HG03135 (cell line): ENCODE measurements at regions not wholly inside any gene's neighbourhood (a gene's known extent, or its start where the extent isn't known, plus 50 kb on each side); places are given as distances from the start of the nearest gene placed in this dataset.

Experiments used
- ATAC-seq: cut with Tn5 transposase; IDR thresholded peaks from one replicate; pipeline ENCODE4 v1.9.1; 2021; ENCODE audit warnings: mild to moderate bottlenecking, moderate library complexity; ENCODE audit not compliant: unreplicated experiment

- ATAC-seq: no peak
Observed at GRCh38 chr3:4021162-4021561, 221.9 kb downstream of the LRRN1 start.

- no peak for ATAC-seq
Observed at GRCh38 chr3:4029135-4029534, 229.9 kb downstream of the LRRN1 start.

- no peak for ATAC-seq
Observed at GRCh38 chr3:4030624-4031023, 231.4 kb downstream of the LRRN1 start.

DNA sequence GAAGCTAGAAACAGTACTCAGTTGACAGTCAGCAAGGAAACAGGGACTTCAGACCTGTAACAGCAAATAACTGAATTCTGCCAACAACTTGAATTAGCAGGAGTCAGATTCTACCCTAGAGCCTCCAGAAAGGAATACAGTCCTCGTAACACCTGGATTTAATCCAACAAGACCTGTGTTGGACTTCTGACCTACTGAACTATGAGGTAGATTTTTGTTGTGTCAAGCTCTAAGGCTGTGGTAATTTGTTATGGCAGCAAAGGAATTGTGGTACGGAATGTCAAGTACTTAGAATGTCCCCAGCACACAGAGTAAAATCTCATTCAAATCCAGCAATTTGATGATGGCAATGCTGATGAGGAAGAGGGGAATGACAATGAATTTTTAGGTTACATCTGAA is 234.1 kb downstream of the LRRN1 start:
- no peak for ATAC-seq

DNA sequence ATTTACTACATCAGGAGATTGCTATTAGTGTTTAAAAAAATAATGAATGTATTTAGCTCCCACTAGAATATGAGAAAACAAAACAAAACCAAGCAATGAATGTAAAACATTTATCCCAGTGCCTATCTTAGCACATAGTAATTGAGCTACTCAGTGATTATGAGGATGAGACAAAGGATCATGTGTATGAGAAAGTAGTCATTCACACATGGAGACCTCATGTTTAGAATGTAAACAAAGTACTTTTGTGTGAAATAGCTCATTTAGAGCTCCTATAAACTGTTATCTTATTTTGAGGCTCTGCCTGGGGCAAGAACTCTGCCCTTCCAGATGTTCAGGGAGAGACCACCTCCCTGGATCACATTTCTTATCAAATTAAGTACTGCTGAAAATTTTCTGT is 236.8 kb downstream of the LRRN1 start:
- no peak for ATAC-seq

GRCh38 chr3:4038351-4038750 is 239.1 kb downstream of the LRRN1 start:
- no peak for ATAC-seq

DNA sequence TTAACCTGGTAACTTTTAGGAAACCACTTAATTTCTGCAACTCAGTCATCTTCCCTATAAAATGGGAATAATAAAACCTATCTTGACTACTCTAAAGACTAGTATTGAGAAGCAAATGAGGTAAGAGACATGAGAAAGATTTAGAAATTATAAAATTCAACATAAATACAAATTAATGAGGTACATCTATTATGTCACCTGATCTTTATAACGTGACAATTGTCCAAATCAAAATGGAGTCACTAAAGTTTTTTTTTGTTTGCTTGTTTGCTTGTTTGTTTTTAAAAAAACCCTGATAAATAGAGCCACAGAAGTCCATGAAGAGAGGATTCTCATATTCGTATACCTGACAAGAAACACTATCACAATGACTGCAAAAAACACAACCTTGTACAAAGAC is 242.8 kb downstream of the LRRN1 start:
- no peak for ATAC-seq

DNA sequence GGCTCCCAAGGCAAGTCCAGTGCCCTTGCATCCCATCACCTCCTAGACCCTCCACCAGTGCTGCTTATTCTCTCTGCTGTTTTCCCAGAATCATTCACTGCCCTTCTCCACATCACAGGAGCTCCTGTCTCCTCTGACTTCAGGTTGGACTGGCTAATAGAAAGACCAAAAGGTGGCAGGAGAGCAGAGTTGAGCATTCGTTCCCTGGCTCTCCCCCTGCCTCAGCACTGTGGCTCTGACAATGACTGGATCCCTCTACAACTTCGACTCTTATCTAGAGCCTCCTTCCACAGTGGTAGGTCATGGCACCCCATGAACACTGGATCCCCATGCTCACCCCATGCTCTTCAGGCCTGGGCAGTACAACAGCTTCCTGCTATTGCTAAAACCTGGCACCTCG is 243.6 kb downstream of the LRRN1 start:
- no peak for ATAC-seq

DNA sequence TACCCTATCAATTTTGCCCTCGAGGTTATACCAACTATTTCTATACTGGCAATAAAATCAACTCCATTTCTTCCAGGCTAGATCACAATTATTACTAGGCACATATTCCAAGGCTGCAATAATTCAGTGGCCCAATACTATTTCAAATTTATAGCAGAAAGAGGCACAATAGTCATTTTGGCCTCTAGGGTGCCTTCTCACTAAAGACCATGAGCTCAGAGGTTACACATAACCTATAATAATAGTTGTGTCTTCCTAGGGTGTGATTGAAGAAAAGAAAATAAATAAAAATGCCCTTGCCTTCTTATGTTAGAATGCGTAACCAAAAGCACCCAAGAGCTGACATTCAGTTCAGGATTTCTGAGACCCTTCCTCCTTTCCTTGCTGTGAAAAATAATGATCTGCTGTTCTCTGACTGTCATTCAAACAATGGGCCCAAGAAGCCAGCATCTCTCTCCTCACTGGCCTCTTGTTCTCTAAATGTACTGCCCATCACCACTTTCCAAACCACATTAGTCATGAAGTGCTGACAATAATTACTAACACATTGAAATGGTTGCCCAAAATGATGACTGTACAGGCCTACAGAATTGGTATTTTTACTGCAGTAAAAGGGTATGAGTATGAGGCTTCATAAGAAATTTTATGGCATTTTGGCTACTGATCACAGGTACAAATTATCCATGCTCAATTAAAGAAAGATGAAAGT is 244.8 kb downstream of the LRRN1 start:
- ATAC-seq: no peak

DNA sequence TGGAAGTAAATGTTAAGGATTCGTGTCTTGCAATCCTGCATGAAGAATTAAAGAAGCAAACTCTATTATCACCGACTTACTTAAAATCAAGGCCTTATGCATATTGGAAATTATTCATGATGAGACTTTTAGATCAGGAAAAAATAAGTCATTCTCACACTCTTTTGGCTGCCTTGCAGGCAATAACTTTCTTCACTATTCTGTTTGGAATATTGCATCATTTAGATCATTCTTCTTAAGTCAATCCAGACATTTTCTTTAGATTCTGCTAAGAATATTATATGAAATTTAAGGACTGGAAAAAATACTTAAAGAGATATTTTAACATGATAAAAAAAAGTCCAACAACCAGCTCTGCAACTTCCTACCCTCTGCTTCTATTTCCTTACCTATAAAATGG is 245.4 kb downstream of the LRRN1 start:
- no peak for ATAC-seq

DNA sequence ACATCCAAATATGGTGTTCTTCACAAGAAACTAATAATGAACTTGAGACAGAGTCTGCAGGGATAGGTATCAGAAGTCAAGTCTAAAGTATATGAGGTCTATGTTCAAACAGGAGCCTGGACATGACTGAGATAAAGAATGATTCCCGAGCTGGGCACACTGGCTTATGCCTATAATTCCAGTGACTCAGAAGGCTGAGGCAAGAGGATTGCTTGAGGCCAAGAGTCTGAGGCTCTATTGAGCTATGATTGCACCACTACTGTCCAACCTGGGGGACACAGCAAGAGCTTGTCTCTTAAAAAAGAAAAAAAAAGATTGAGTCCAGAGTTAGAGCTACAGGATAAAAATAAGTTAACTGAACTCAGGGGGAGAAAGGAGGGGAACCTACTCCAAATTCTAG is 246.5 kb downstream of the LRRN1 start:
- ATAC-seq: no peak

DNA sequence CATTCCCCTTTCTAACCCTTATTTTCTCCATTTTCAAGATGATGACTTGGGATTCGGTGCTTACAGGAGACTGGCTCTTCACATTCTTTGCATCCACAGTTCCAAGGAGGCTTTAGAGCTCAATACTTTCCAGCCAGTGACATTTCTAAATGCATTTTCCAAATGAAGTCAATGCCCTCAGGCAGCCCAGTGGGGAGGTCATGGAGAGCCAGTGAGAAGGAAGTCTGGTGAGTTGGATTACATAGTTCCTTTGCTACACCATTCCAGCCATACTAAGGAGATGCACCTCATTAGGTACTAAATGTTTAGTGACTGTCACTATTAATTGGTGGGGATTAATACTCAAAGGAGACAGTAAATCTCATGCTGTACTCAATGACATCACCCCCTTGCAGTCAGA is 248.1 kb downstream of the LRRN1 start:
- no peak for ATAC-seq

GRCh38 chr3:4052706-4053105 is 250.5 kb upstream of the SETMAR start:
- no peak for ATAC-seq

GRCh38 chr3:4053975-4054374 is 249.2 kb upstream of the SETMAR start:
- no peak for ATAC-seq

GRCh38 chr3:4060064-4060463 is 243.1 kb upstream of the SETMAR start:
- no peak for ATAC-seq

GRCh38 chr3:4060603-4061002 is 242.6 kb upstream of the SETMAR start:
- no peak for ATAC-seq

DNA sequence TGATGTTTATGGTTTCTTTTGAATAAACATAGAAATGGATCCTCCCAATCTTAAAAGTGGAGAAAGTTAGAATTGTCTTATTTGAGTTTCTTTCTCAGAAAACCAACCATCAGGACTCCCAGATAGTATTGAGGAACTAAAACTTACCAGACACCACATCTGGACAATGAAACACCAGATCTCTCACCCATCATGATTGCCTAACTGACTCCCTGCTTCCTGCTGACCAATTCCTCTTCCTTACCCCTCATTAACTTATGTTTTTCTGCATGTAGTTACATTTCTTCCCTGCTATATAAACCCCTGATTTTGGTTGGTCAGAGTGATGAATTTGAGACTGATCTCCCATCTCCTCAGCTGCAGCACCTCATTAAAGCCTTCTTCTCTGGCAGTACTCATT is 242.0 kb upstream of the SETMAR start:
- no peak for ATAC-seq

- ATAC-seq: no peak
Observed at GRCh38 chr3:4061783-4062360, 241.3 kb upstream of the SETMAR start.

DNA sequence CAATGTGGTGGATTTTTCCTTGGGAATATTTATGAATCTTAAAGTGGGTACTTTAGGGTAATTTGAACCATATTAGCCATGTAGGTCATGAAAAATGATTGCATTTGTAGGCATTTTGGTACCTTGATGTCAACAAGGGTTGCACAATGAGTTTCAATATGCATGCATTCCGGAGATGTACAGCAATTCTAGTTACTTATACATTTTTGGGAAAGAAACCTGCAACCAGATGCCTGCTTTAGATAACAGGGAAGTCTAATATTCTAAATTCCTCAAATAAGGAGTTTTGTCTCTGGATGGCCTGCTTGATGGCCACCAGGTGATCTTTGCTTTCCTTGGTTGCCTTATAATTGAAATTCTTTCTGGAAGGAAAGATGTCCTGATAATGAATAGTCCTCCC is 240.5 kb upstream of the SETMAR start:
- no peak for ATAC-seq

DNA sequence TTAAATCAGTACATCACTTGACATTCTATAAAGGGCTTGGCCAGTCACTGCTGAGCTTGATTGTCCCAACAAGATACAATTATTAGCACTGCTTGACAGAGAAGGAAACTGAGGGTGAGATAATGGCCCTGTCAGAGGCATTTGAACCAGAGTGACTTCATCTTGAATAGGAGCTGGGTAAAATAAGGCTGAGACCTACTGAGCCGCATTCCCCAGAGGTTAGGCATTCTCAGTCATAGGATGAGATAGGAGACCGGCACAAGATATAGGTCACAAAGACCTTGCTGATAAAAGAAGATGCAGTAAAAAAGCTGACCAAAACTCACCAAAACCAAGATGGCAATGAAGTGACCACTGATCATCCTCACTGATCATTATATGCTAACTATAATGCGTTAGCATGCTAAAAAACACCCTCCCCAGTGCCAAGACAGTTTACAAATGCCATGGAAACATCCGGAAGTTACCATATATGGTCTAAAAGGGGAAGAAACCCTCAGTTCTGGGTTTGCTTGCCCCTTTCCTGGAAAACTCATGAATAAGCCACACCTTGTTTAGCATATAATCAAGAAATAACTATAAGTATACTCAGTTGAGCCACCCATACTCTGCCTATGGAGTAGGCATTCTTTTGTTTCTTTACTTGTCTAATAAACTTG is 239.1 kb upstream of the SETMAR start:
- ATAC-seq: no peak

GRCh38 chr3:4065085-4065484 is 238.1 kb upstream of the SETMAR start:
- ATAC-seq: peak; percentile 65

DNA sequence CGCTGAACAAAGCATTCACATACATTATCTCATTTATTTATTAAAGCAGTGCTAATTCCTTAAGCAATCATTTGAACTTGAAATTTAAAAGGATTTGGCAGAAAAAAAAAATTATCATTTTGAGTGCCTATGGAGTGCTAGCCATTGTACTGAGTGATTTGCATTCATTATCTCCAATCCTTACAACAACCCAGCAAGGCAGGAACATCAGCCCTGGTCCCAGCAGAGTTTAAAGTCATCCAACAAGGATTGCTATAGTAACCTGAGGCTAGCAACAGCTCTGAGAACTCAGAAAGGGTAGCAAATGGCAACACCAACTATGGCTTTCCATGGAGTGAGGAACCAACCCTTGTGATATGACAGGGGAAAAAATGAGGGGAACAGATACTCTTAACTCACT is 237.6 kb upstream of the SETMAR start:
- no peak for ATAC-seq

- no peak for ATAC-seq
Observed at GRCh38 chr3:4067893-4068292, 235.3 kb upstream of the SETMAR start.
